22Rv1 (cell line): ENCODE measurements at regions not wholly inside any gene's neighbourhood (a gene's known extent, or its start where the extent isn't known, plus 50 kb on each side); places are given as distances from the start of the nearest gene placed in this dataset.

ENCODE experiments used
- CTCF ChIP-seq: fragments of 450-650 bp; IDR thresholded peaks from 2 replicates; pipeline ENCODE4 v1.5.1; 2017; ENCODE audit warnings: mild to moderate bottlenecking
- ZFX ChIP-seq: fragments of 450-650 bp; IDR thresholded peaks from 2 replicates; pipeline ENCODE4 v1.6.1; 2017; ENCODE audit warnings: antibody characterized with exemption, borderline replicate concordance

GRCh38 chr2:122683018-122683417, 927.6 kb downstream of the TSN start:
- TF ChIP-seq CTCF (no peak), ZFX (no peak)
